ENCODE measurements at regions not wholly inside any gene's neighbourhood (a gene's known extent, or its start where the extent isn't known, plus 50 kb on each side); places are given as distances from the start of the nearest gene placed in this dataset.

- TF ChIP-seq, protein P1, sequence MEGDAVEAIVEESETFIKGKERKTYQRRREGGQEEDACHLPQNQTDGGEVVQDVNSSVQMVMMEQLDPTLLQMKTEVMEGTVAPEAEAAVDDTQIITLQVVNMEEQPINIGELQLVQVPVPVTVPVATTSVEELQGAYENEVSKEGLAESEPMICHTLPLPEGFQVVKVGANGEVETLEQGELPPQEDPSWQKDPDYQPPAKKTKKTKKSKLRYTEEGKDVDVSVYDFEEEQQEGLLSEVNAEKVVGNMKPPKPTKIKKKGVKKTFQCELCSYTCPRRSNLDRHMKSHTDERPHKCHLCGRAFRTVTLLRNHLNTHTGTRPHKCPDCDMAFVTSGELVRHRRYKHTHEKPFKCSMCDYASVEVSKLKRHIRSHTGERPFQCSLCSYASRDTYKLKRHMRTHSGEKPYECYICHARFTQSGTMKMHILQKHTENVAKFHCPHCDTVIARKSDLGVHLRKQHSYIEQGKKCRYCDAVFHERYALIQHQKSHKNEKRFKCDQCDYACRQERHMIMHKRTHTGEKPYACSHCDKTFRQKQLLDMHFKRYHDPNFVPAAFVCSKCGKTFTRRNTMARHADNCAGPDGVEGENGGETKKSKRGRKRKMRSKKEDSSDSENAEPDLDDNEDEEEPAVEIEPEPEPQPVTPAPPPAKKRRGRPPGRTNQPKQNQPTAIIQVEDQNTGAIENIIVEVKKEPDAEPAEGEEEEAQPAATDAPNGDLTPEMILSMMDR (conservative IDR thresholded peaks at IDR 0.05; ENCODE audit: low read depth, low read length), result no peak
- H3K4me3 ChIP-seq (ENCODE audit: low read depth, low read length), result no peak overlapping the region
- DNase-seq (ENCODE audit: low read depth), result peak; percentile 57
Measured at GRCh38 chr3:72193771-72194430, 409.0 kb upstream of the PROK2 start.

GRCh38 chr3:72192572-72192971 lies 407.6 kb upstream of the PROK2 start:
- TF ChIP-seq, protein P1 (conservative IDR thresholded peaks at IDR 0.05; ENCODE audit: low read depth, low read length), result no peak
- no peak overlapping the region for H3K4me3 ChIP-seq (ENCODE audit: low read depth, low read length)

DNA sequence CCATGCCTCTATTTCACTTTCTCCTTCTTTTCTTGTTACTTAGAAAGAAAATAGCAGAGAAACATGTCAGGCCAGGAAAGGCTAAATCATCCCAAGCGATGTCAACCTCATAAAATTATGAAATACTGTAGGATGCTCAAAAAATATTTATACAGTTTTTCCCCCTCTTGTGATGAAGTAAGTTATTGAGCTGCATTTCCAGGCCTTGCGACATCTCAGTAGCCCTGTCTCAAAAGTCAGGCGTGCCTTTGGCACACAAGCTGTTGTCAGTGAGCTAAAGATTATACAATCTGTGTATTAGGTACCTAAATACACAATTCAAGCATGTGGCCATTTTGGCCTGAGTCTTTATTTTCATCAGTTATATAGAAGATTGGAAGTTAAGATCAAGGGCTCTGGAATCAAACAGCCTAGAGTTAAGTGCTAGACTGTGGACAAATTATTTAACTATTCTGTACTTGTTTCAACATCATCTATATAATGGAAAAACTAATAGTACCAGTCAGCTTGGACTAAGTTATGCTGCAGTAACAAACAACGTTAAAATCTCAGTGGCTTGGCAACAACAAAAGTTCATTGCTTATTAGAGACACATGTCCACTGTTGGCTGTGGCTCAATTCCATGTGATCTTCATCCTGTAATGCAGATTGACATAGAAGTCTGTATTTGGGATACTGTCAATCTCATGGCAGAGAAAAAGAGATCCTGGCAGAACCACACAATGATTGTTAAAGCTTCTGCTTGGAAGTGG lies 406.4 kb upstream of the PROK2 start:
- TF ChIP-seq, protein P1 (conservative IDR thresholded peaks at IDR 0.05; ENCODE audit: low read depth, low read length), result no peak
- H3K4me3 ChIP-seq (ENCODE audit: low read depth, low read length), result no peak overlapping the region
- peak; percentile 3 for DNase-seq (ENCODE audit: low read depth)

More at GRCh38 chr3:72192572-72192971, 407.6 kb upstream of the PROK2 start:
- DNase-seq (ENCODE audit: low read depth), result peak; percentile 2

DNA sequence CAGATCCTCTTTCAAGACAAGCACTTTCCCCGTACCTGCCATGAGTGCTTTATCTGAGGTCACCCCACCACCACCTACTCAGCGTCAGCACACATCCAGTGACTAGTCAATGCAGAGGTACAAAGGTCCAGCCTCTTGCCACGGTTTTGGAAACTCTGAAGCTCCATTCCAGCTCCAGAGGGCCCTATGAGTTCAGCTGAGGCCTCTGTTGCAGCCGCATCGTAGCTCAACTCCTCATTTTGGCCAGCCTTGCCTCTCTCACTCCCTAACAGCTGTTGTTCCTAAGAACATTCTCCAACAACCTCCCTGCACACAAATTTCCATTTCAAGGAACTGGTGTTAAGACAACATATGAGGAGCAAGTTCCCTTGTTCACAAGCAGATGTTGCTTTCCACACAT lies 405.1 kb upstream of the PROK2 start:
- DNase-seq (ENCODE audit: low read depth), result no peak
- H3K4me3 ChIP-seq (ENCODE audit: low read depth, low read length), result no peak overlapping the region
- TF ChIP-seq, protein P1 (conservative IDR thresholded peaks at IDR 0.05; ENCODE audit: low read depth, low read length), result no peak

- no peak for DNase-seq (ENCODE audit: low read depth)
- no peak overlapping the region for H3K4me3 ChIP-seq (ENCODE audit: low read depth, low read length)
- TF ChIP-seq, protein P1 (conservative IDR thresholded peaks at IDR 0.05; ENCODE audit: low read depth, low read length), result no peak
Measured at GRCh38 chr3:72189339-72189738, 404.4 kb upstream of the PROK2 start.

GRCh38 chr3:72188536-72188935 lies 403.6 kb upstream of the PROK2 start:
- TF ChIP-seq, protein P1 (conservative IDR thresholded peaks at IDR 0.05; ENCODE audit: low read depth, low read length), result no peak
- H3K4me3 ChIP-seq (ENCODE audit: low read depth, low read length), result no peak overlapping the region
- DNase-seq (ENCODE audit: low read depth), result no peak

All from choroid plexus epithelial cell (primary cell).